Nephron progenitor cell (in vitro differentiated cells): ENCODE measurements at regions not wholly inside any gene's neighbourhood (a gene's known extent, or its start where the extent isn't known, plus 50 kb on each side); places are given as distances from the start of the nearest gene placed in this dataset.

Experiments
- DNase-seq: peaks from one replicate; pipeline ENCODE4 v3.0.0; 2021
- H3K27ac Mint-ChIP-seq: 2 replicates; pipeline ENCODE4 v1.8.0; 2021; ENCODE audit warnings: mild to moderate bottlenecking, moderate library complexity, mixed read lengths
- H3K27me3 Mint-ChIP-seq: 2 replicates; pipeline ENCODE4 v1.8.0; 2021; ENCODE audit warnings: mild to moderate bottlenecking, low read depth, mixed read lengths; ENCODE audit not compliant: poor library complexity
- H3K36me3 Mint-ChIP-seq: 2 replicates; pipeline ENCODE4 v1.8.0; 2021; ENCODE audit warnings: low read depth, mixed read lengths
- H3K4me1 Mint-ChIP-seq: 2 replicates; pipeline ENCODE4 v1.8.0; 2021; ENCODE audit warnings: mixed read lengths
- H3K4me3 Mint-ChIP-seq: 2 replicates; pipeline ENCODE4 v1.8.0; 2021; ENCODE audit warnings: mild to moderate bottlenecking, moderate library complexity, mixed read lengths
- H3K9me3 Mint-ChIP-seq: 2 replicates; pipeline ENCODE4 v1.8.0; 2021; ENCODE audit warnings: mild to moderate bottlenecking, moderate library complexity, mixed read lengths
- TF ChIP-seq, protein P1 (sequence below): fragments of 200-600 bp; sonication (generic); IDR thresholded peaks from 2 replicates; pipeline ENCODE4 v1.5.0; 2021; ENCODE audit warnings: antibody characterized with exemption

DNA sequence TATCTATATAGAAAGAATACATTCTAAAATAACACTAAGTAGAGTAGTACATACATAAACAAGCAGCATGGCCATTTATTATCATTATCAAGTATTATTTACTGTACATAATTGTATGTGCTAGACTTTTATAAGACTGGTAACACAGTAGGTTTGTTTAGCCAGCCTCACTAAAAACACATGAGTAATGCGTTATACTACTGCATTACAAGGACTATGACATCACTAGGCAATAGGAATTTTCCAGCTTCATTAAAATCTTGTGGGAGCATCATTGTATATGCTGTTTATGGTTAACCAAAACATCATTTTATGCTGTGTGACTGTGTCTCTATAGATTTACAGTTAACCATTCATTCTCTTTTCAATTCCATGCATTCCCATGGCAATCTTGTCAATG, 131.7 kb upstream of the HDGFL1 start:
- Mint-ChIP-seq H3K4me3 (no peak overlapping the region), H3K36me3 (peaks cover 4% of the 10 kb centered on the region), H3K9me3 (peaks cover 16% of the 10 kb centered on the region), H3K27me3 (peaks cover 3% of the 10 kb centered on the region), H3K4me1 (no peaks in the 10 kb centered on the region), H3K27ac (no peak overlapping the region)
- TF ChIP-seq, protein P1, sequence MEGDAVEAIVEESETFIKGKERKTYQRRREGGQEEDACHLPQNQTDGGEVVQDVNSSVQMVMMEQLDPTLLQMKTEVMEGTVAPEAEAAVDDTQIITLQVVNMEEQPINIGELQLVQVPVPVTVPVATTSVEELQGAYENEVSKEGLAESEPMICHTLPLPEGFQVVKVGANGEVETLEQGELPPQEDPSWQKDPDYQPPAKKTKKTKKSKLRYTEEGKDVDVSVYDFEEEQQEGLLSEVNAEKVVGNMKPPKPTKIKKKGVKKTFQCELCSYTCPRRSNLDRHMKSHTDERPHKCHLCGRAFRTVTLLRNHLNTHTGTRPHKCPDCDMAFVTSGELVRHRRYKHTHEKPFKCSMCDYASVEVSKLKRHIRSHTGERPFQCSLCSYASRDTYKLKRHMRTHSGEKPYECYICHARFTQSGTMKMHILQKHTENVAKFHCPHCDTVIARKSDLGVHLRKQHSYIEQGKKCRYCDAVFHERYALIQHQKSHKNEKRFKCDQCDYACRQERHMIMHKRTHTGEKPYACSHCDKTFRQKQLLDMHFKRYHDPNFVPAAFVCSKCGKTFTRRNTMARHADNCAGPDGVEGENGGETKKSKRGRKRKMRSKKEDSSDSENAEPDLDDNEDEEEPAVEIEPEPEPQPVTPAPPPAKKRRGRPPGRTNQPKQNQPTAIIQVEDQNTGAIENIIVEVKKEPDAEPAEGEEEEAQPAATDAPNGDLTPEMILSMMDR, result no peak
- DNase-seq, result no peak

DNA sequence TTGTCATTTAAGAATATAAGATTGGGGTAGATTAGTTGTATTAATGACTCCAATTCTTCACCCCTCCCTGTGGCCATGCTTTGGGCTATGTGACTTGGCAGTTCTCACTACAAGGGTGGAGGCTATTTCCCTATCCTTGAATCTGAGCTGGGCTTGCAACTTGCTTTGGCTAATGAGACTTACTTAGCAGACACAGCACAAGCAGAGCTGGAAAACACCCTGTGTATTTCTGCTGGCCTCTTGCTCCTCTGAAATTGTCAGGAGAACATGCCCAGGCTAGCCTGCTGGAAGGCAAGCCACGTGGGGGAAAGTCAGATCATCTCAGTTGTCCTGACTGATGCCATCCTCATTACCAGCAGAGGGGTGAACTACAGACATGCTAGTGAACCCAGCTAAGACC, 126.5 kb upstream of the HDGFL1 start:
- DNase-seq, result no peak
- H3K27ac Mint-ChIP-seq, result no peak overlapping the region
- peaks cover 14% of the 10 kb centered on the region for H3K9me3 Mint-ChIP-seq
- no peak overlapping the region for H3K4me3 Mint-ChIP-seq
- H3K36me3 Mint-ChIP-seq, result no peaks in the 10 kb centered on the region
- TF ChIP-seq, protein P1, result no peak
- peaks cover 3% of the 10 kb centered on the region for H3K27me3 Mint-ChIP-seq
- peaks cover 16% of the 10 kb centered on the region for H3K4me1 Mint-ChIP-seq

GRCh38 chr6:22444330-22444729, 125.0 kb upstream of the HDGFL1 start:
- DNase-seq, result no peak
- H3K4me1 Mint-ChIP-seq, result peaks cover 30% of the 10 kb centered on the region
- H3K36me3 Mint-ChIP-seq, result no peaks in the 10 kb centered on the region
- peaks cover 3% of the 10 kb centered on the region for H3K27me3 Mint-ChIP-seq
- H3K4me3 Mint-ChIP-seq, result no peak overlapping the region
- H3K27ac Mint-ChIP-seq, result no peak overlapping the region
- peaks cover 14% of the 10 kb centered on the region for H3K9me3 Mint-ChIP-seq
- TF ChIP-seq, protein P1, result no peak

DNA sequence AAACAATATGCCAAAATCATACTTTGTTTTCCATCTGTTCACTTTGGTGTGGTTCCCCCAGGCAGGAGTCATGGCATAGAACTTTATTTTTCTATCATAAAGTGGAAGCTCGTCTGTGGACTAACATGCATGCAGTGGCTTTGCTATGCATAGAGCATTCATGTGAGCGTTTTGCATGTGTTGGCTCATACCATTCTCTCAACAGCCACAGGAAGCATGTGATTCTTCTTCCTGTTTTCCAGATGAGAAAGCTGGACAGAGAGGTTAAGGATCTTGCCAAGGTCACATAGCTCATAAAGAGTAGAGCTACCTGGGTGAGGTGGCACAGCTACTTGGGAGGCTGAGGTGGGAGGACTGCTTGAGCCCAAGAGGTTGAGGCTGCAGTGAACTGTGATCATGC, 123.4 kb upstream of the HDGFL1 start:
- no peak for DNase-seq
- peaks cover under 1% of the 10 kb centered on the region for H3K27me3 Mint-ChIP-seq
- H3K27ac Mint-ChIP-seq, result no peak overlapping the region
- peaks cover 10% of the 10 kb centered on the region for H3K9me3 Mint-ChIP-seq
- TF ChIP-seq, protein P1, result no peak
- no peaks in the 10 kb centered on the region for H3K36me3 Mint-ChIP-seq
- peaks cover 37% of the 10 kb centered on the region for H3K4me1 Mint-ChIP-seq
- H3K4me3 Mint-ChIP-seq, result no peak overlapping the region

DNA sequence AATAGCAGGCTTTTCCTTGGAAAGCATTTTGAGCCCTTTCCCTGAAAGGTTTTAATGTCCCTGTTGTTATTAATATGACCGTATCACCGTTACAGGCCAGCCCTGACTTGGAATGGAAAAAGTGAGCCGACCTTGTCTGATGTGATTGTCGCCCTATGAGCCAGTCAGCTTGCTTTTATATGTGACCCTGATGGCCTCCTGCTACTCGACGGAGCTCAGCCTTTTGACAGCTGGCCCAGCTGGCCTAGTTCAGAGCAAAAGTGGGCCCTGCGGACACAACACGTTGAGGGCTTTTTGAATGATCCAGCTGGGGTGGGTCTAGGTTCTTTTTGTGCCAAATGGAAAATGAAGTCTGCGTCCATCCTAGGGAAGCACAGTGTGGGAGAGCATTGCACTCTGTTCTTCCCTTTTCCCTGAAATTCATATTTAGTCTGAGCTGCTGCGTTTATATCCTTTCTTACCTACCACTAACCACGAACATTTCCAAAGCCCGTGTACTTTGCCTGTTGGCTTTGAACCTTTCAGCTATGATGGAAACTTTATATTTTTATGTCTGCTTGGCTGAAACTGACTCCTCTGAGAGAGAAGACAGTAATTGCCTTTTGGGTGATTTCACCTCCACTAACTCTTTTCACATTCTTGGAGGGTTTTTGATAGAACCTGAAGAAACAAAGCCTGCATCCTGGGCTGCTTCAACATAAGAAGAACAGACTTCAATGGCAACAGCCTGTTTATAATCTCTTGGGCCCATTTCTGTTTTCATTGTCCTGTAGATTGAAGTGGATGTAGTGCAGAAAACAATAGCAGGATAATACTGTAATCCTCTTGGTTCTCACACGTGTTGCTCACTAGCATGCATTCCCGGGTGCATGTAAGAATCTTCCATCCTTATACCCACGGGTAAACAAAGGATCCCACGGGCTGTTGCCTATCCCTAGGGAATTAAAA, 121.8 kb upstream of the HDGFL1 start:
- peak overlapping the region; percentile 5 for H3K4me3 Mint-ChIP-seq
- H3K27ac Mint-ChIP-seq, result peak overlapping the region; percentile 94
- peaks cover 45% of the 10 kb centered on the region for H3K4me1 Mint-ChIP-seq
- peaks cover 9% of the 10 kb centered on the region for H3K9me3 Mint-ChIP-seq
- no peaks in the 10 kb centered on the region for H3K36me3 Mint-ChIP-seq
- DNase-seq, result peak; percentile 9
- TF ChIP-seq, protein P1, result no peak
- peaks cover 3% of the 10 kb centered on the region for H3K27me3 Mint-ChIP-seq
